ENCODE measurements at regions not wholly inside any gene's neighbourhood (a gene's known extent, or its start where the extent isn't known, plus 50 kb on each side); places are given as distances from the start of the nearest gene placed in this dataset.
A peak's percentile ranks its signal among the peaks of the same experiment; 100 is the strongest.

DNA sequence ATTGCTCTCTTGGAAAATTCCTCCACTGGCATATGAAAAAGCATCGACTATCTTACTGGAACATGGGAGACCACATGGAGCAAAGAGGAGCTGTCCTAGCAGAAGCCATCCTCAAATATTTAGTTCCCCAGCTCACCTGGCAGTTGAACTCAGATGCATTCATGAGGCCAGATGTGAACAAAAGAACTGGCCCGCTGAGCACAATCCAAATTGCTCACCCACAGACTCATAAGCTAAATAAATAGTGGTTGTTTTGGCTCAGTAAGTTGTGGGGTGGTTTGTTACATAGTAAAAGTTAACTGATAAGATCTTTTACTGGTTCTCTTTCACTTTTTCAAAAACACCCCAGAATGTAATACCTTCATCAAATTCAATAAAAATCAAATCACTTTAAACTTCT, 108.6 kb upstream of the CWC22 start:
- DNase-seq: no peak

- DNase-seq: no peak
Observed at GRCh38 chr2:180115269-180115668, 108.2 kb upstream of the CWC22 start.

DNA sequence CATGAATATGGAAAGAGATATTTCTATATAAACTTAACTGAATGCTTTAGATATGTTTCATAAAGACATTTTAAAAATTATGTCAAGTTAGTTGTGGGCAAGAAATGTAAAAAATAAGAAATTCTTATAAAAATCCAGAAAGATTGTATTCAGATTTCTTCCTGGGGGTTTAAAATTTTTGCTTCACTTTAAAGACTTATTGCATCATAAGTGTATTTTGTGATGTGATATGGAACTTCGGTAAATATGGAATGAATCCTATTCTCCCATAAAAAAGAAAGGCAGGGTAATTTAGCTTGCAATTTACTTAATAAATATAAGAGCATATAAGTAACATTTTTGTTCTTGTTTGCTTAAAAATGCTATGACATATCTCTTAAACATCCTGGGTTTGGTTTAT, 104.8 kb upstream of the CWC22 start:
- no peak for DNase-seq

DNA sequence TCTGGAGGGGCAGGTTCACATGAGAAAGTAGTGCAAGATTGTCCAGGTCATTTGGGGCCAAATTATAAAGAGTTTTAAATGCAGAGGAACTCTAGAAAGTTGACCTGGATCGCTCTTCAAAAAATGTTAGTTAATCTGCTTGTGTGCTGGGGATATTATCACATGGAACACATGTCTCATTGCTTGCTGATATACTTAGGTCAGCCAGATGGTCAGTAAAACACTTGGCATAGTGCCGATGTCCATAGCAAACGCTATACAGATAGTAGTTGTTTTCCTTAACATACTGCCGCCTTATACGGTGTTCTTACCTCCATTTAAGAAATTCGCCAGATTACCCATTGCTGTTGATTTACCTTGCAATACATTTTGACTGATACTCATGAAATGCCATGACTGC, 103.4 kb upstream of the CWC22 start:
- no peak for DNase-seq

DNA sequence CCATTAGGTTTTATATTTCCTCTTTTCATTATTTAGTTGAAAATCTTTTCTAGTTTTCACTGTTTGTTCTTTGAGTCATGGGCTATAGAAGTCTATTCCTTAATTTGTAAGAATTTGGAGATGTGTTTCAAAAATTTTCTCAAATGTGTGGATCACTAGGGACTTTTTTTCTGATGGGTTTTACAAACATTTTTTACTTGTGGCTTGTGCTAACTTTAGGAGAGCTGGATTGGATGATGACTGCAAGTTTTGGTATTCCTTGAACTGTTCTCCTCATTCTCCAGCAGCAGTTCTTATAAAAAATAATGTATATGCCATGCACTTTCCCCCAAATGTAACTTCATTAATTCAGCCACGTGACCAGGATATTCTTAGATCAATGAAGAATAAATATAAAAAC, 94.7 kb upstream of the CWC22 start:
- DNase-seq: peak; percentile 18

DNA sequence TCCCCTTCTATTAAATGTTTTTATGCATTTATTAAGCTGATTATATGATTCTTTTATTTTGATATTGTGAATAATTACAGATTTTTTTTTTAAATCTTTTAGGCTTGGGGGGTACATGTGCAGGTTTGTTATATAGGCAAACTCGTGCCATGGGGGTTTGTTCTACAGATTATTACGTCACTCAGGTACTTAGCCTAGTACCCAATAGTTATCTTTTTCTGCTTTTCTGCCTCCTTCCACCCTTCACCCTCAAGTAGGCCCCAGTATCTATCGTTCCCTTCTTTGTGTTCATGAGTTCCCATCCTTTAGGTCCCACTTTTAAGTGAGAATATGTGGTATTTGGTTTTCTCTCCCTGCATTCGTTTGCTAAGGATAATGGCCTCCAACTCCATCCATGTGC, 92.2 kb upstream of the CWC22 start:
- DNase-seq: no peak

- no peak for DNase-seq
Observed at GRCh38 chr2:180085144-180085543, 78.0 kb upstream of the CWC22 start.

DNA sequence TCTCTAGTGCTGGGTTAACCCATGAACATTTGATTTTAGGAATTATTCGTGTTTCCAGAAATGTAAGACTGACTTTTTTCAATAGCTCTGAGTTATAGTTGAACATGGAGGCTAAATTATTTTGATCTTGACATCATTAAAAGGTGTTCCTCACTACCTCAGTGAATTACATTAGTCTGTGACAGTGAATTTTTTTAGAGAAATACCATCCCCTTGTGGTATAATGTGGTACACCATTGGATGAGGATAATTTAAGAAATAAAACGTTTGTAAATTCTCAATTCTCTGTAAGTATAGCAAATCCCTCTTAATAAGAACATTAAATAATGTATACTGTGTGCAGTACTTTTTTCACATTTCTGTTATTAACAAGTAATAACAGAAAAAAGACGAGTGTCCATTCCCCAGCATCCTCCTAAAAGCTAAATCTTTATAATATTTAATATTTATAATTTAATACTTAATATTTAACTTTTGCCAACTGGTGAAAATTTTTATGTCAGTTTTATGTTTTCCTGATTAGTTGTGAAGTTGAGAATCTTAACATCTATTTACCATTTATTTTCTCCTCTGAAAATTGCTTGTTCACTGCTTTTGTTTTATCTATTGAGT, 70.3 kb upstream of the CWC22 start:
- peak; percentile 25 for DNase-seq

DNA sequence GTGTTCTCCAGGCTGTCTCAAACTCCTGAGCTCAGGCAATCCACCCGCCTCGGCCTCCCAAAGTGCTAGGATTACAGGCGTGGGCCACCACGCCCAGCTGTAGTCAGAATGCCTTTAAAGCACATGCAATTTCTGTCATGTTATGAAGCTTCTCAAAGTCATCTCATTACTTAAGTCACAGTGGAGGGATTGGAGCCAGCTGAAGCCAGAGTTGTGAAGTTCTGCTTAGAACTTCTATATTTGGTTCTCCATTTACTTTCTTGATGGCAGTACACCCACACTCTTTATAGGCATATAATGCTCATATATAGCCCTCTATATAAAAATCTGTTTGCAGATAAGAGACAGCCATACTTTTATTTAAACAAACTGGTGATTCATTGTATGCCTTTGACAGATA, 68.8 kb upstream of the CWC22 start:
- no peak for DNase-seq

DNA sequence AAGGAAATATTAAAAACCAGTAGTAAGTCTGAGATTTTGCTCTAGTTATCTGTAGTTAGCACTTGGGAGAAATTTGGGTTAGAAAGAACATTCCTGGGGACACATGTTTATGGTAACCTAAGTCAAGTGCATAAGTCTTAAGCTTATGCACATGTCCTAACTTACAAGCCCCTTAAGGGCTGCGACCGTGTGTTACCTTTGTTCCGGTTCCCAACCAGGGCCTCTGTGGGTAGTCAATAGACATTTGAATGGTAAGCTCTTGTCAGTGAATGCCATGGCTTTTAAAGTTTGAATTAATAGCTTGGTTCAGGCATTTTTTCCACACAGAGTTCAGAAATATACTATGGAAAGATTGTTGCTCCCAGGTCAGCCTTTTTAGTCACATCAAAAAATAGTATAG, 64.7 kb upstream of the CWC22 start:
- no peak for DNase-seq

- DNase-seq: no peak
Observed at GRCh38 chr2:180063494-180064092, 56.5 kb upstream of the CWC22 start.

DNA sequence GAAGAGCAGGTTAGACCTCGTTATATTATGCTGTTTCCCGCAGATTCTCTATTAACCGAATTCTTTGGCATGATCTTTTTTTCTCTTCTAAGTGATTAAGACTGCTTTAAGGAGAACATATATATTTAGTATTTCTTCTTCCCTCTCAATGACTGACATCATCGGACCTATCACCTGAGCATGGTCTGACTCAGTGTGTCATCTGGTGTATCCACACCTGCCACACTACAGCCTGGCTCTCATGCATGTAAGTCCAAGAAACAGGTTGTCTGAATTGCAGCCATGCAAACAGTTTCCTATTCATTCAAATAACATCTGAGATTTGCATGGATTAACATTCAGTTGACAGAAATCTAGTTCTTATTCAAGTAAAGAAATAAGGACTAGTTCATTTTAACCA, 55.1 kb upstream of the CWC22 start:
- DNase-seq: no peak

GRCh38 chr2:180061546-180061945, 54.4 kb upstream of the CWC22 start:
- DNase-seq: no peak

GRCh38 chr2:180061085-180061484, 54.0 kb upstream of the CWC22 start:
- no peak for DNase-seq

- DNase-seq: no peak
Observed at GRCh38 chr2:180058993-180059392, 51.9 kb upstream of the CWC22 start.

DNA sequence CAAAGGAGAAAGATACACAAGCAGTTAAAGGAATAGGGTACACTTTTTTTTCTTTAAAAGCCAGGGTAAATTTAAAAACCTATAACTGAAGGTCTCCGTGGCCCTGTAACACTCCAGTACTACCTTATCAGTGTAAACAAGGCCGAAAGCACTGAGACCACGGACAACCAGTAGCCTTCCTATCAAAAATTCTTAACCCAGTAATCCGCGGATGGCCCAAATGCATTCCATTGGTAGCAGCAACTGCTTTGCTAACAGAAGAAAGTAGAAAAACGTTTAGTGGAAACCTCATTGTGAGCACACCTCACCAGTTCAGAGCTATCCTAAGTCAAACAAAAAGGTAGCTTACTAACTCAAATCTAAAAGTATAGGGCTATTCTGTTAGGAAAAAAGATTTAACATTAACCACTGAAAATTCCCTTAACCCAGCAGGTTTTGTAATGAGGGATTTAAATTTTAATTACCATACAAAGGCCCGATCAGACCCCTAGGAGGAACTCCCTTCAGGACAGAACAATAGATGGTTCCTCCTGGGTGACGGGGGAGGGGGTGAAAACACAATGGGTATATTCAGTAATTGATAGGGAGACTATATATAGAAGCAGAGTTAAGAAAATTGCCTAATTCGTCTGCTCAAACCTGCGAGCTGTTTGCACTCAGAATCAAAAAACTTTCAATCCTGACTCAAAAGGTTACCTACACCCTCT, 50.8 kb upstream of the CWC22 start:
- DNase-seq: no peak
